HL-60 (cell line): ENCODE measurements at regions not wholly inside any gene's neighbourhood (a gene's known extent, or its start where the extent isn't known, plus 50 kb on each side); places are given as distances from the start of the nearest gene placed in this dataset.

ENCODE experiments used
- DNase-seq, 2 experiments: peaks; one replicate each; pipeline ENCODE4 v3.0.0-alpha.2; 2010 to 2020; ENCODE audit warnings: low read depth in 1 of 2, low spot score in 1 of 2
- H3K27ac ChIP-seq: fragments of 250-450 bp; sonication (Bioruptor Pico); replicated peaks from 2 replicates; pipeline ENCODE4 v1.5.1; 2020; ENCODE audit warnings: mild to moderate bottlenecking, moderate library complexity
- H3K27me3 ChIP-seq: fragments of 250-450 bp; sonication (Bioruptor Pico); 2 replicates; pipeline ENCODE4 v1.5.1; 2021; ENCODE audit warnings: mild to moderate bottlenecking, moderate library complexity; ENCODE audit not compliant: insufficient read depth, poor library complexity, severe bottlenecking
- H3K4me3 ChIP-seq: replicated peaks from 2 replicates; pipeline ENCODE4 v1.5.1; 2011; ENCODE audit warnings: mild to moderate bottlenecking, control low read depth, low read length; ENCODE audit not compliant: insufficient read depth
- CTCF ChIP-seq: IDR thresholded peaks from one replicate; pipeline ENCODE4 v1.5.1; 2011; ENCODE audit warnings: low read length, control low read depth, inconsistent platforms; ENCODE audit not compliant: insufficient read depth
- GABPA ChIP-seq: IDR thresholded peaks from 2 replicates; pipeline ENCODE4 v1.6.1; 2012; ENCODE audit warnings: low read depth
- POLR2AphosphoS5 ChIP-seq: IDR thresholded peaks from 2 replicates; pipeline ENCODE4 v1.6.1; 2012; ENCODE audit warnings: low read depth
- REST ChIP-seq: IDR thresholded peaks from 2 replicates; pipeline ENCODE4 v1.6.1; 2012; ENCODE audit warnings: low read depth; ENCODE audit not compliant: insufficient replicate concordance
- SPI1 ChIP-seq: IDR thresholded peaks from 2 replicates; pipeline ENCODE4 v1.6.1; 2012; ENCODE audit warnings: low read depth, mild to moderate bottlenecking, borderline replicate concordance

- no peaks in the 10 kb centered on the region for H3K27me3 ChIP-seq
- TF ChIP-seq REST, result no peak
- no peak for TF ChIP-seq SPI1
- no peak for TF ChIP-seq POLR2AphosphoS5
- TF ChIP-seq GABPA, result no peak
- no peak for TF ChIP-seq CTCF
- no peak overlapping the region for H3K27ac ChIP-seq
- DNase-seq, result no peak
- no peak overlapping the region for H3K4me3 ChIP-seq
Observed at GRCh38 chr13:54574791-54575190, 1546.2 kb downstream of the OLFM4 start.

- Histone ChIP-seq H3K4me3 (no peak overlapping the region), H3K27me3 (no peaks in the 10 kb centered on the region), H3K27ac (no peak overlapping the region)
- TF ChIP-seq POLR2AphosphoS5, result no peak
- TF ChIP-seq CTCF, result no peak
- TF ChIP-seq GABPA, result no peak
- no peak for TF ChIP-seq REST
- TF ChIP-seq SPI1, result no peak
- DNase-seq, result no peak
Observed at GRCh38 chr13:54591540-54591939, 1562.9 kb downstream of the OLFM4 start.

- H3K27ac ChIP-seq, result no peak overlapping the region
- no peak for TF ChIP-seq GABPA
- no peak overlapping the region for H3K4me3 ChIP-seq
- no peak for DNase-seq
- no peaks in the 10 kb centered on the region for H3K27me3 ChIP-seq
Observed at GRCh38 chr13:54592201-54592600, 1563.6 kb downstream of the OLFM4 start.

GRCh38 chr13:54593504-54593903, 1564.9 kb downstream of the OLFM4 start:
- no peak overlapping the region for H3K4me3 ChIP-seq
- no peaks in the 10 kb centered on the region for H3K27me3 ChIP-seq
- no peak overlapping the region for H3K27ac ChIP-seq
- TF ChIP-seq SPI1 (no peak), POLR2AphosphoS5 (no peak), CTCF (no peak), GABPA (no peak), REST (no peak)
- DNase-seq, result no peak
